ENCODE measurements at regions not wholly inside any gene's neighbourhood (a gene's known extent, or its start where the extent isn't known, plus 50 kb on each side); places are given as distances from the start of the nearest gene placed in this dataset.

DNA sequence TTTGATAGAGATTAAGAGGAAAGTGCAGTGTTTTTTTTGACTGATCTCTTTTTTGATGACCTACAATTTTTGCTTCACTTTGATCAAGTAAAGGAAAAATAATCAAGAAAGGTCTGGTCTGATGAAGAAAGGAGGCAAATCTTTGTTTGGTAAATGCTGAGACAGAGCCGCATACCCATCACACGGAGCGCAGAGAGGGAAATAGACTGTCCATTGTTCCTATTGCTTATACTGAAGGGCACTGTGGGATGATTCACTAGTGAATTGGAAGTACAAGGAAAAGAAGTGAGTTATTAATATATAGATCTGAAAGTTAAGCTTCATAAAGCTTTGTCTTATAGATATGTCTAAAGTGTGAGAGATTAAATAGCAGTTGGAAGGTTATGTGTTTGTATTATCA, 455.1 kb downstream of the PLCL1 start:
- TF ChIP-seq, protein P1, sequence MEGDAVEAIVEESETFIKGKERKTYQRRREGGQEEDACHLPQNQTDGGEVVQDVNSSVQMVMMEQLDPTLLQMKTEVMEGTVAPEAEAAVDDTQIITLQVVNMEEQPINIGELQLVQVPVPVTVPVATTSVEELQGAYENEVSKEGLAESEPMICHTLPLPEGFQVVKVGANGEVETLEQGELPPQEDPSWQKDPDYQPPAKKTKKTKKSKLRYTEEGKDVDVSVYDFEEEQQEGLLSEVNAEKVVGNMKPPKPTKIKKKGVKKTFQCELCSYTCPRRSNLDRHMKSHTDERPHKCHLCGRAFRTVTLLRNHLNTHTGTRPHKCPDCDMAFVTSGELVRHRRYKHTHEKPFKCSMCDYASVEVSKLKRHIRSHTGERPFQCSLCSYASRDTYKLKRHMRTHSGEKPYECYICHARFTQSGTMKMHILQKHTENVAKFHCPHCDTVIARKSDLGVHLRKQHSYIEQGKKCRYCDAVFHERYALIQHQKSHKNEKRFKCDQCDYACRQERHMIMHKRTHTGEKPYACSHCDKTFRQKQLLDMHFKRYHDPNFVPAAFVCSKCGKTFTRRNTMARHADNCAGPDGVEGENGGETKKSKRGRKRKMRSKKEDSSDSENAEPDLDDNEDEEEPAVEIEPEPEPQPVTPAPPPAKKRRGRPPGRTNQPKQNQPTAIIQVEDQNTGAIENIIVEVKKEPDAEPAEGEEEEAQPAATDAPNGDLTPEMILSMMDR (IDR thresholded peaks at IDR 0.05) = no peak
- no peak for TF ChIP-seq POLR2A (IDR thresholded peaks at IDR 0.05)
